ENCODE measurements at regions not wholly inside any gene's neighbourhood (a gene's known extent, or its start where the extent isn't known, plus 50 kb on each side); places are given as distances from the start of the nearest gene placed in this dataset.
"Not testable (repeated sequence)": the region's sequence is repeated elsewhere in the genome, so short reads cannot be mapped to it uniquely, and the experiment has no call there.

DNA sequence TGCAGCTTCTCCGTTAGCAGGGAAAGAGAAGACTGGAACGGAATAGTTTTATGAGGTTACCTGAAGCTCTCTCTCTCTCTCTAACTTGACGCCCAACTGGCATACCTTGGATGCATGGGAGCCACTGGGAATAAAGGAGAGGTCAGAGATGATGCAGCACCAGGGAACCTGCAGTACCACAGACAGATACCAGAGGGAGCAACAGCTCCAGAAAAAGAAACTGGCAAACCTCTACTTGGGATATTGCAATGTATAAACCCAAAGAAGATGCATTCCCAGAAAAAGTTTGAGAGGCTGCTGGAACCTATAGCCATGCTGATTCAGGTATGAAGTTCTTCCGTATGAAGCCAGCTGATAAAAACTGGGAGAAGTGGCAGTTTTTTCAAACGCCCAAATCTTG, 2976.1 kb upstream of the TEKT4 start:
- TF ChIP-seq, protein P1, sequence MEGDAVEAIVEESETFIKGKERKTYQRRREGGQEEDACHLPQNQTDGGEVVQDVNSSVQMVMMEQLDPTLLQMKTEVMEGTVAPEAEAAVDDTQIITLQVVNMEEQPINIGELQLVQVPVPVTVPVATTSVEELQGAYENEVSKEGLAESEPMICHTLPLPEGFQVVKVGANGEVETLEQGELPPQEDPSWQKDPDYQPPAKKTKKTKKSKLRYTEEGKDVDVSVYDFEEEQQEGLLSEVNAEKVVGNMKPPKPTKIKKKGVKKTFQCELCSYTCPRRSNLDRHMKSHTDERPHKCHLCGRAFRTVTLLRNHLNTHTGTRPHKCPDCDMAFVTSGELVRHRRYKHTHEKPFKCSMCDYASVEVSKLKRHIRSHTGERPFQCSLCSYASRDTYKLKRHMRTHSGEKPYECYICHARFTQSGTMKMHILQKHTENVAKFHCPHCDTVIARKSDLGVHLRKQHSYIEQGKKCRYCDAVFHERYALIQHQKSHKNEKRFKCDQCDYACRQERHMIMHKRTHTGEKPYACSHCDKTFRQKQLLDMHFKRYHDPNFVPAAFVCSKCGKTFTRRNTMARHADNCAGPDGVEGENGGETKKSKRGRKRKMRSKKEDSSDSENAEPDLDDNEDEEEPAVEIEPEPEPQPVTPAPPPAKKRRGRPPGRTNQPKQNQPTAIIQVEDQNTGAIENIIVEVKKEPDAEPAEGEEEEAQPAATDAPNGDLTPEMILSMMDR (IDR thresholded peaks at IDR 0.05): peak; percentile 67
- TF ChIP-seq, protein P2, sequence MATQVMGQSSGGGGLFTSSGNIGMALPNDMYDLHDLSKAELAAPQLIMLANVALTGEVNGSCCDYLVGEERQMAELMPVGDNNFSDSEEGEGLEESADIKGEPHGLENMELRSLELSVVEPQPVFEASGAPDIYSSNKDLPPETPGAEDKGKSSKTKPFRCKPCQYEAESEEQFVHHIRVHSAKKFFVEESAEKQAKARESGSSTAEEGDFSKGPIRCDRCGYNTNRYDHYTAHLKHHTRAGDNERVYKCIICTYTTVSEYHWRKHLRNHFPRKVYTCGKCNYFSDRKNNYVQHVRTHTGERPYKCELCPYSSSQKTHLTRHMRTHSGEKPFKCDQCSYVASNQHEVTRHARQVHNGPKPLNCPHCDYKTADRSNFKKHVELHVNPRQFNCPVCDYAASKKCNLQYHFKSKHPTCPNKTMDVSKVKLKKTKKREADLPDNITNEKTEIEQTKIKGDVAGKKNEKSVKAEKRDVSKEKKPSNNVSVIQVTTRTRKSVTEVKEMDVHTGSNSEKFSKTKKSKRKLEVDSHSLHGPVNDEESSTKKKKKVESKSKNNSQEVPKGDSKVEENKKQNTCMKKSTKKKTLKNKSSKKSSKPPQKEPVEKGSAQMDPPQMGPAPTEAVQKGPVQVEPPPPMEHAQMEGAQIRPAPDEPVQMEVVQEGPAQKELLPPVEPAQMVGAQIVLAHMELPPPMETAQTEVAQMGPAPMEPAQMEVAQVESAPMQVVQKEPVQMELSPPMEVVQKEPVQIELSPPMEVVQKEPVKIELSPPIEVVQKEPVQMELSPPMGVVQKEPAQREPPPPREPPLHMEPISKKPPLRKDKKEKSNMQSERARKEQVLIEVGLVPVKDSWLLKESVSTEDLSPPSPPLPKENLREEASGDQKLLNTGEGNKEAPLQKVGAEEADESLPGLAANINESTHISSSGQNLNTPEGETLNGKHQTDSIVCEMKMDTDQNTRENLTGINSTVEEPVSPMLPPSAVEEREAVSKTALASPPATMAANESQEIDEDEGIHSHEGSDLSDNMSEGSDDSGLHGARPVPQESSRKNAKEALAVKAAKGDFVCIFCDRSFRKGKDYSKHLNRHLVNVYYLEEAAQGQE (IDR thresholded peaks at IDR 0.05; ENCODE audit: insufficient read depth in 1 of 2, low read depth in 2 of 2, low read length in 1 of 2): not testable (repeated sequence)
- TF ChIP-seq POLR2AphosphoS5 (IDR thresholded peaks at IDR 0.05; ENCODE audit: low read depth, low read length); TCF7L2 (IDR thresholded peaks at IDR 0.05; ENCODE audit: low read depth, low read length); SIN3A (IDR thresholded peaks at IDR 0.05; ENCODE audit: borderline replicate concordance, insufficient read depth, low read depth, low read length): not testable (repeated sequence)
